ENCODE measurements at regions not wholly inside any gene's neighbourhood (a gene's known extent, or its start where the extent isn't known, plus 50 kb on each side); places are given as distances from the start of the nearest gene placed in this dataset.

- TF ChIP-seq SIN3A (IDR thresholded peaks at IDR 0.05; ENCODE audit: borderline replicate concordance, insufficient read depth, low read length) = no peak
- no peak for TF ChIP-seq REST (IDR thresholded peaks at IDR 0.05; ENCODE audit: insufficient read depth in 1 of 2, low read depth in 2 of 2, low read length in 2 of 2)
- no peak for TF ChIP-seq TAF1 (IDR thresholded peaks at IDR 0.05; ENCODE audit: borderline replicate concordance, insufficient read depth, low read length)
- no peak for TF ChIP-seq POLR2AphosphoS5 (IDR thresholded peaks at IDR 0.05; ENCODE audit: low read depth, low read length)
- no peak for TF ChIP-seq FOXP2 (optimal IDR thresholded peaks at IDR 0.05; ENCODE audit: borderline replicate concordance, extremely low read depth, extremely low read length, insufficient read depth)
These were observed 789.2 kb upstream of the FBXO33 start for GRCh38 chr14:40221428-40221827.

Measured in PFSK-1 (cell line).